NB4 (cell line): ENCODE measurements at regions not wholly inside any gene's neighbourhood (a gene's known extent, or its start where the extent isn't known, plus 50 kb on each side); places are given as distances from the start of the nearest gene placed in this dataset.
"Not testable (repeated sequence)": the region's sequence is repeated elsewhere in the genome, so short reads cannot be mapped to it uniquely, and the experiment has no call there.

Experiments used
- DNase-seq: peaks from one replicate; pipeline ENCODE4 v3.0.0; 2010; ENCODE audit warnings: low read depth
- H3K4me3 ChIP-seq: one replicate; pipeline ENCODE4 v1.5.1; 2011; ENCODE audit warnings: mild to moderate bottlenecking, low read depth, low read length, moderate library complexity
- CTCF ChIP-seq: IDR thresholded peaks from one replicate; pipeline ENCODE4 v1.5.1; 2012; ENCODE audit warnings: low read depth, low read length
- MAX ChIP-seq: IDR thresholded peaks from 2 replicates; pipeline ENCODE4 v1.6.1; 2011; ENCODE audit warnings: low read depth, low read length
- MYC ChIP-seq: IDR thresholded peaks from 2 replicates; pipeline ENCODE4 v1.6.1; 2011; ENCODE audit warnings: low read depth, low read length
- POLR2A ChIP-seq: IDR thresholded peaks from 2 replicates; pipeline ENCODE4 v1.6.1; 2011; ENCODE audit warnings: mild to moderate bottlenecking; ENCODE audit not compliant: insufficient read length; ENCODE audit errors: extremely low read depth

GRCh38 chr3:66931291-66931690 lies 66.8 kb upstream of the KBTBD8 start:
- TF ChIP-seq MAX = no peak
- no peak for TF ChIP-seq MYC
- no peak for TF ChIP-seq CTCF
- H3K4me3 ChIP-seq = no peak overlapping the region
- DNase-seq = no peak

- TF ChIP-seq POLR2A (no peak), MYC (no peak), CTCF (no peak), MAX (no peak)
- no peak overlapping the region for H3K4me3 ChIP-seq
- DNase-seq = no peak
These were observed 66.4 kb upstream of the KBTBD8 start for GRCh38 chr3:66931699-66932098.

- DNase-seq = no peak
- TF ChIP-seq MAX = no peak
- TF ChIP-seq CTCF = no peak
- TF ChIP-seq MYC = no peak
- no peak for TF ChIP-seq POLR2A
- H3K4me3 ChIP-seq = no peak overlapping the region
These were observed 64.9 kb upstream of the KBTBD8 start for GRCh38 chr3:66933233-66933632.

- no peak overlapping the region for H3K4me3 ChIP-seq
These were observed 64.1 kb upstream of the KBTBD8 start for GRCh38 chr3:66934041-66934440.

GRCh38 chr3:66934725-66935124 lies 63.4 kb upstream of the KBTBD8 start:
- DNase-seq = no peak
- TF ChIP-seq CTCF (no peak), MAX (no peak), POLR2A (no peak), MYC (no peak)
- H3K4me3 ChIP-seq = no peak overlapping the region

More at GRCh38 chr3:66934041-66934440, 64.1 kb upstream of the KBTBD8 start:
- no peak for TF ChIP-seq POLR2A
- TF ChIP-seq CTCF = no peak
- TF ChIP-seq MAX = no peak
- no peak for TF ChIP-seq MYC
- no peak for DNase-seq

GRCh38 chr3:66937041-66937440 lies 61.1 kb upstream of the KBTBD8 start:
- peak; percentile 3 for DNase-seq

More at GRCh38 chr3:66937041-66937440, 61.1 kb upstream of the KBTBD8 start:
- not testable (repeated sequence) for H3K4me3 ChIP-seq
